CD4-positive, alpha-beta T cell (primary cell): ENCODE measurements at regions not wholly inside any gene's neighbourhood (a gene's known extent, or its start where the extent isn't known, plus 50 kb on each side); places are given as distances from the start of the nearest gene placed in this dataset.

Experiments used
- ATAC-seq: fragments of 200-7000 bp; cut with Tn5 transposase; one replicate; pipeline ENCODE4 v1.10.0; 2022; ENCODE audit warnings: mild to moderate bottlenecking; ENCODE audit not compliant: poor library complexity
- CTCF ChIA-PET: fragments of 350-600 bp; sonication (Branson Sonifier 250); formaldehyde crosslinking; loops from one replicate; lab custom pipeline; 2021; ENCODE audit warnings: antibody characterized with exemption, inconsistent platforms; lab: Charles Lee
- POLR2A ChIA-PET: fragments of 350-600 bp; sonication (Branson Sonifier 250); formaldehyde crosslinking; loops from one replicate; lab custom pipeline; 2021; ENCODE audit warnings: antibody characterized with exemption, inconsistent platforms; lab: Charles Lee
- DNase-seq, 14 experiments: peaks; one replicate each; pipeline ENCODE4 v3.0.0-alpha.2; 2013 to 2020; ENCODE audit warnings: mixed read lengths in 2 of 14
- H3K27ac ChIP-seq, 2 donors: one replicate each; pipeline versions ENCODE4 v1.5.1 to v1.7.0; 2013; ENCODE audit warnings: low read length in 2 of 2, low read depth in 1 of 2, mild to moderate bottlenecking in 1 of 2
- H3K27me3 ChIP-seq, 2 experiments: 1 replicate in 1 of 2; 2 replicates in 1 of 2; pipeline versions ENCODE4 v1.6.1 to v1.7.0; 2013; ENCODE audit warnings: low read length in 2 of 2, control low read depth in 1 of 2, mild to moderate bottlenecking in 1 of 2, moderate library complexity in 1 of 2; ENCODE audit not compliant: insufficient read depth in 2 of 2, control insufficient read depth in 1 of 2
- H3K36me3 ChIP-seq: one replicate; pipeline ENCODE4 v1.6.1; 2013; ENCODE audit warnings: low read length, control low read depth; ENCODE audit not compliant: insufficient read depth
- H3K4me1 ChIP-seq: one replicate; pipeline ENCODE4 v1.6.1; 2013; ENCODE audit warnings: low read length, control low read depth; ENCODE audit not compliant: insufficient read depth
- H3K4me3 ChIP-seq: one replicate; pipeline ENCODE4 v1.5.1; 2013; ENCODE audit warnings: mild to moderate bottlenecking, low read length, moderate library complexity
- H3K9me3 ChIP-seq, 2 experiments: 1 replicate in 1 of 2; 2 replicates in 1 of 2; pipeline versions ENCODE4 v1.6.1 to v1.7.0; 2013; ENCODE audit warnings: low read length in 2 of 2, mild to moderate bottlenecking in 2 of 2, control low read depth in 1 of 2, moderate library complexity in 1 of 2; ENCODE audit not compliant: control insufficient read depth in 1 of 2, insufficient read depth in 1 of 2
- H3K27ac Mint-ChIP-seq: one replicate; pipeline ENCODE4 v1.8.0; 2020; ENCODE audit warnings: mixed read lengths
- H3K27me3 Mint-ChIP-seq: one replicate; pipeline ENCODE4 v1.8.0; 2021; ENCODE audit warnings: mixed read lengths
- H3K36me3 Mint-ChIP-seq: one replicate; pipeline ENCODE4 v1.8.0; 2021; ENCODE audit warnings: low read depth, mixed read lengths
- H3K4me1 Mint-ChIP-seq: one replicate; pipeline ENCODE4 v1.8.0; 2021; ENCODE audit warnings: low read depth, mixed read lengths
- H3K4me3 Mint-ChIP-seq: one replicate; pipeline ENCODE4 v1.8.0; 2020; ENCODE audit warnings: mild to moderate bottlenecking, mixed read lengths
- H3K9me3 Mint-ChIP-seq: one replicate; pipeline ENCODE4 v1.8.0; 2020; ENCODE audit warnings: mixed read lengths
- intact Hi-C, 2 experiments: fragments of 100-400 bp; cut with DNase I in 1 of 2; cut with micrococcal nuclease in 1 of 2; formaldehyde crosslinking; loops; one replicate each; pipeline versions ENCODE4 v1.15.1 to v1.9.0; 2023 to 2025; cut with DNase I, micrococcal nuclease
- TF ChIP-seq, protein P1 (sequence below): fragments of 200-600 bp; IDR thresholded peaks from one replicate; pipeline ENCODE4 v1.8.0; 2022; ENCODE audit warnings: antibody characterized with exemption, mild to moderate bottlenecking

DNA sequence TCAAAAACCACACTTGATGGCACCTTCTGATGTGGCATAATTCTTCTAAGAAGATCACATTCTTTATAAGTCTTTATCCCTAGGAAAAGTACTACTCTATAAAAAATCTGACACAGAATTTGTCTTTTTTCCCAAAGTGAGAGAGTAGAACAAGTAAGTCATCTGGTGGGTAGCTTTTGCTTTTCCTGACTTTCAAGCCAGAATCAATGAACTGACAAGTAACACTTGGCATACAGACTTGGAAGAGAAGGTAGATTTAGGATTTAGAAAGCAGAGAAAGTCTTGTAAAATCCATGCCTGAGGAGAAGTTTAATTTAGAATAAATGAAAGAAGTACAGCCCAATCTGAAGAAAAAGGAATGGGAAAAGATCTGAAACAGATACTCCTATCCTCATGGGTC, 66.6 kb upstream of the TUSC7 start:
- Histone ChIP-seq H3K4me3 (no peak overlapping the region), H3K9me3 (no peaks in the 10 kb centered on the region), H3K27ac (no peak overlapping the region), H3K36me3 (no peaks in the 10 kb centered on the region), H3K27me3 (no peaks in the 10 kb centered on the region), H3K4me1 (no peaks in the 10 kb centered on the region)
- Mint-ChIP-seq H3K4me1 (no peaks in the 10 kb centered on the region), H3K4me3 (no peak overlapping the region), H3K9me3 (peaks cover 3% of the 10 kb centered on the region), H3K27me3 (no peaks in the 10 kb centered on the region), H3K36me3 (no peaks in the 10 kb centered on the region), H3K27ac (no peak overlapping the region)
- ATAC-seq, result no peak
- ChIA-PET POLR2A (no interaction called here), CTCF (no interaction called here)
- intact Hi-C loops, result loop anchor here in 1 of 2 experiments (10.0 kb wide), 1 partner anchor 678 kb away; no protein-coding TSS in a partner anchor
- DNase-seq, result no peak
- TF ChIP-seq, protein P1, sequence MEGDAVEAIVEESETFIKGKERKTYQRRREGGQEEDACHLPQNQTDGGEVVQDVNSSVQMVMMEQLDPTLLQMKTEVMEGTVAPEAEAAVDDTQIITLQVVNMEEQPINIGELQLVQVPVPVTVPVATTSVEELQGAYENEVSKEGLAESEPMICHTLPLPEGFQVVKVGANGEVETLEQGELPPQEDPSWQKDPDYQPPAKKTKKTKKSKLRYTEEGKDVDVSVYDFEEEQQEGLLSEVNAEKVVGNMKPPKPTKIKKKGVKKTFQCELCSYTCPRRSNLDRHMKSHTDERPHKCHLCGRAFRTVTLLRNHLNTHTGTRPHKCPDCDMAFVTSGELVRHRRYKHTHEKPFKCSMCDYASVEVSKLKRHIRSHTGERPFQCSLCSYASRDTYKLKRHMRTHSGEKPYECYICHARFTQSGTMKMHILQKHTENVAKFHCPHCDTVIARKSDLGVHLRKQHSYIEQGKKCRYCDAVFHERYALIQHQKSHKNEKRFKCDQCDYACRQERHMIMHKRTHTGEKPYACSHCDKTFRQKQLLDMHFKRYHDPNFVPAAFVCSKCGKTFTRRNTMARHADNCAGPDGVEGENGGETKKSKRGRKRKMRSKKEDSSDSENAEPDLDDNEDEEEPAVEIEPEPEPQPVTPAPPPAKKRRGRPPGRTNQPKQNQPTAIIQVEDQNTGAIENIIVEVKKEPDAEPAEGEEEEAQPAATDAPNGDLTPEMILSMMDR, result no peak

DNA sequence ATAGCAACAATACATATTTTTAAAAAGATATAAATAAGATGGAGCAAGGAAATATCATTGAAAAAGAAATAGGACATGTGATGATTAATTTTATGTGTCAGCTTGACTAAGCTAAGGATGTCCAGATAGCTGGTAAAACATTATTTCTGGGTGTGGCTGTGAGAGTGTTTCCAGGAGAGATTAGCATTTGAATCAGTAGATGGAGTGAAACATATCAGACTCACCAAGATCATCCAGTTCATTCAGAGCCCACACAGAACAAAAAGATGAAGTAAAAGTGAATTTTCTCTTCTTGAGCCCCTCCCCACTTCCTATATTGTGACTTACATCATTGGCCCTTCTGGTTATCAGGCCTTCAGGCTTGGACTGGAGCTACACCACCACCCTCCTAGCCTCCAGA, 61.6 kb upstream of the TUSC7 start:
- Histone ChIP-seq H3K4me1 (no peaks in the 10 kb centered on the region), H3K9me3 (no peaks in the 10 kb centered on the region), H3K27ac (no peak overlapping the region), H3K36me3 (no peaks in the 10 kb centered on the region), H3K4me3 (no peak overlapping the region), H3K27me3 (no peaks in the 10 kb centered on the region)
- TF ChIP-seq, protein P1, result no peak
- DNase-seq (no peak), ATAC-seq (no peak)
- Mint-ChIP-seq H3K36me3 (no peaks in the 10 kb centered on the region), H3K9me3 (peaks cover 4% of the 10 kb centered on the region), H3K4me1 (no peaks in the 10 kb centered on the region), H3K27me3 (no peaks in the 10 kb centered on the region), H3K4me3 (no peak overlapping the region), H3K27ac (no peak overlapping the region)
- ChIA-PET CTCF (no interaction called here), POLR2A (no interaction called here)
- intact Hi-C loops, result loop anchor here in 1 of 2 experiments (10.0 kb wide), 1 partner anchor 683 kb away; no protein-coding TSS in a partner anchor
